A549 (cell line): ENCODE measurements at regions not wholly inside any gene's neighbourhood (a gene's known extent, or its start where the extent isn't known, plus 50 kb on each side); places are given as distances from the start of the nearest gene placed in this dataset.

Source experiments
- ATAC-seq, 2 experiments: fragments of 200-7000 bp in 1 of 2; fragments of >200 bp in 1 of 2; cut with Nextera tagmentation in 1 of 2; cut with Tn5 transposase in 1 of 2; 3 replicates each; pipeline versions ENCODE4 v1.8.0 to v1.9.1; 2018 to 2020; ENCODE audit warnings: mild to moderate bottlenecking in 1 of 2, moderate library complexity in 1 of 2
- CTCF ChIA-PET: fragments of 300-600 bp; sonication (Branson Sonifier 250); formaldehyde crosslinking; extraction: SDS; loops from one replicate; lab custom pipeline; 2021; ENCODE audit warnings: antibody characterized with exemption, inconsistent platforms; lab: Yijun Ruan, JAX
- POLR2A ChIA-PET: fragments of 350-600 bp; formaldehyde crosslinking; extraction: SDS; loops from one replicate; lab custom pipeline; 2021; ENCODE audit warnings: antibody characterized with exemption, inconsistent platforms; lab: Yijun Ruan, JAX
- DNase-seq, 2 experiments: peaks; one replicate each; pipeline versions ENCODE4 v3.0.0 to v3.0.0-alpha.2; 2011 to 2016; ENCODE audit warnings: low read depth in 1 of 2, low spot score in 1 of 2
- FAIRE-seq: peaks from 2 replicates; lab custom pipeline; 2011; peaks lifted over from hg19 to GRCh38; lab: Jason Lieb, UNC
- H3K27ac ChIP-seq, 2 experiments: fragments of >200 bp; sonication (Bioruptor Twin); formaldehyde crosslinking; 3 replicates each; pipeline ENCODE4 v1.5.1; 2016 to 2017
- H3K4me1 ChIP-seq: fragments of >200 bp; sonication (Bioruptor Twin); formaldehyde crosslinking; 3 replicates; pipeline ENCODE4 v1.6.1; 2016
- H3K4me2 ChIP-seq: fragments of >200 bp; sonication (Bioruptor Twin); formaldehyde crosslinking; 3 replicates; pipeline ENCODE4 v1.6.1; 2016
- H3K4me3 ChIP-seq: fragments of >200 bp; sonication (Bioruptor Twin); formaldehyde crosslinking; 3 replicates; pipeline ENCODE4 v1.5.1; 2016
- H3K9me3 ChIP-seq: fragments of >200 bp; sonication (Bioruptor Twin); formaldehyde crosslinking; 3 replicates; pipeline ENCODE4 v1.6.1; 2016
- BCL3 ChIP-seq: fragments of >200 bp; sonication (Bioruptor Twin); formaldehyde crosslinking; IDR thresholded peaks from 3 replicates; pipeline ENCODE4 v1.6.1; 2016
- CEBPB ChIP-seq, 2 experiments: fragments of >200 bp in 1 of 2; sonication (Bioruptor Twin) in 1 of 2; formaldehyde crosslinking in 1 of 2; IDR thresholded peaks; 2 replicates each; pipeline ENCODE4 v1.6.1; 2012 to 2016
- CHD4 ChIP-seq: fragments of 200-600 bp; sonication (generic); IDR thresholded peaks from 2 replicates; pipeline ENCODE4 v1.6.1; 2016; ENCODE audit warnings: antibody characterized with exemption, mild to moderate bottlenecking, borderline replicate concordance
- EHF ChIP-seq: fragments of 250-450 bp; sonication (Bioruptor Pico); IDR thresholded peaks from 2 replicates; pipeline ENCODE4 v1.5.0; 2020; ENCODE audit warnings: mild to moderate bottlenecking
- EHMT2 ChIP-seq: fragments of 200-600 bp; sonication (generic); IDR thresholded peaks from 2 replicates; pipeline ENCODE4 v1.6.1; 2016; ENCODE audit warnings: antibody characterized with exemption, low read depth, mild to moderate bottlenecking, moderate library complexity
- EP300 ChIP-seq, 2 experiments: fragments of >200 bp; sonication (Bioruptor Twin); formaldehyde crosslinking; IDR thresholded peaks; 2 replicates in 1 of 2; 3 replicates in 1 of 2; pipeline ENCODE4 v1.6.1; 2016 to 2017
- FOSB ChIP-seq: fragments of 250-450 bp; sonication (Bioruptor Pico); IDR thresholded peaks from 2 replicates; pipeline ENCODE4 v1.5.0; 2020; ENCODE audit warnings: mild to moderate bottlenecking, moderate library complexity
- HEYL ChIP-seq: fragments of 250-450 bp; sonication (Bioruptor Pico); IDR thresholded peaks from 2 replicates; pipeline ENCODE4 v1.8.0; 2021; ENCODE audit warnings: mild to moderate bottlenecking, moderate library complexity
- JUN ChIP-seq, 2 experiments: fragments of >200 bp; sonication (Bioruptor Twin); formaldehyde crosslinking; IDR thresholded peaks; 2 replicates in 1 of 2; 3 replicates in 1 of 2; pipeline ENCODE4 v1.6.1; 2016 to 2017
- JUNB ChIP-seq: fragments of >200 bp; sonication (Bioruptor Twin); formaldehyde crosslinking; IDR thresholded peaks from 2 replicates; pipeline ENCODE4 v1.6.1; 2016
- KDM1A ChIP-seq: fragments of 200-600 bp; sonication (generic); IDR thresholded peaks from 2 replicates; pipeline ENCODE4 v1.6.1; 2016; ENCODE audit warnings: low read depth, mild to moderate bottlenecking
- KDM5A ChIP-seq: fragments of 200-600 bp; sonication (generic); IDR thresholded peaks from 2 replicates; pipeline ENCODE4 v1.6.1; 2016; ENCODE audit warnings: antibody characterized with exemption, mild to moderate bottlenecking
- MAFK ChIP-seq: fragments of 450-650 bp; IDR thresholded peaks from 2 replicates; pipeline ENCODE4 v1.6.1; 2014; ENCODE audit not compliant: partially characterized antibody
- NFE2L2 ChIP-seq: fragments of 150-350 bp; conservative IDR thresholded peaks from 2 replicates; pipeline ENCODE4 v1.6.1; 2014; ENCODE audit warnings: low read length
- NPAS2 ChIP-seq: fragments of 250-450 bp; sonication (Bioruptor Pico); IDR thresholded peaks from 2 replicates; pipeline ENCODE4 v1.8.0; 2022; ENCODE audit warnings: mild to moderate bottlenecking, moderate library complexity, borderline replicate concordance
- NR3C1 ChIP-seq: fragments of >200 bp; sonication (Bioruptor Twin); formaldehyde crosslinking; IDR thresholded peaks from 3 replicates; pipeline ENCODE4 v1.6.1; 2017
- PHF8 ChIP-seq: fragments of 200-600 bp; sonication (generic); IDR thresholded peaks from 2 replicates; pipeline ENCODE4 v1.6.1; 2016; ENCODE audit warnings: low read depth, mild to moderate bottlenecking, antibody characterized with exemption, moderate library complexity, borderline replicate concordance
- POLR2A ChIP-seq: IDR thresholded peaks from 2 replicates; pipeline ENCODE4 v1.6.1; 2012; ENCODE audit warnings: mild to moderate bottlenecking, low read length
- RAD21 ChIP-seq, 2 experiments: fragments of >200 bp in 1 of 2; sonication (Bioruptor Twin) in 1 of 2; formaldehyde crosslinking in 1 of 2; IDR thresholded peaks in 1 of 2; conservative IDR thresholded peaks in 1 of 2; 2 replicates in 1 of 2; 3 replicates in 1 of 2; pipeline ENCODE4 v1.6.1; 2012 to 2018; ENCODE audit warnings: inconsistent platforms in 1 of 2
- RARB ChIP-seq: fragments of 250-450 bp; sonication (Bioruptor Pico); IDR thresholded peaks from 2 replicates; pipeline ENCODE4 v1.8.0; 2021; ENCODE audit warnings: mild to moderate bottlenecking, moderate library complexity
- RCOR1 ChIP-seq: fragments of 150-350 bp; IDR thresholded peaks from 2 replicates; pipeline ENCODE4 v1.6.1; 2014; ENCODE audit warnings: antibody characterized with exemption, low read length, low read depth
- RFX5 ChIP-seq: fragments of 450-650 bp; IDR thresholded peaks from 2 replicates; pipeline ENCODE4 v1.7.1; 2014; ENCODE audit warnings: antibody characterized with exemption, mild to moderate bottlenecking, moderate library complexity
- SMC3 ChIP-seq: fragments of >200 bp; sonication (Bioruptor Twin); formaldehyde crosslinking; IDR thresholded peaks from 3 replicates; pipeline ENCODE4 v1.6.1; 2018; ENCODE audit warnings: inconsistent platforms
- SREBF2 ChIP-seq: fragments of 450-650 bp; IDR thresholded peaks from 2 replicates; pipeline ENCODE4 v1.6.1; 2014; ENCODE audit warnings: mild to moderate bottlenecking, moderate library complexity
- TFCP2L1 ChIP-seq: fragments of 250-450 bp; sonication (Bioruptor Pico); IDR thresholded peaks from 2 replicates; pipeline ENCODE4 v1.5.0; 2021; ENCODE audit warnings: mild to moderate bottlenecking
- TP53 ChIP-seq: fragments of 250-450 bp; sonication (Bioruptor Pico); IDR thresholded peaks from 2 replicates; pipeline ENCODE4 v1.5.0; 2021; ENCODE audit warnings: mild to moderate bottlenecking, moderate library complexity
- ZNF302 ChIP-seq: fragments of 250-450 bp; sonication (Bioruptor Pico); IDR thresholded peaks from 2 replicates; pipeline ENCODE4 v1.9.0; 2021; ENCODE audit warnings: inconsistent platforms, mild to moderate bottlenecking, moderate library complexity
- WGBS: methylation state at CpG from one replicate; pipeline ENCODE4 v1.1.6; 2017; ENCODE audit errors: missing lambda C conversion rate; 5-methylcytosine and 5-hydroxymethylcytosine counted together
- TF ChIP-seq, protein P1 (sequence below): IDR thresholded peaks from 2 replicates; pipeline ENCODE4 v1.6.1; 2012
- TF ChIP-seq, protein P2 (sequence below): fragments of 250-450 bp; sonication (Bioruptor Pico); IDR thresholded peaks from 2 replicates; pipeline ENCODE4 v1.5.0; 2020; ENCODE audit warnings: low read depth, mild to moderate bottlenecking, moderate library complexity
- TF ChIP-seq, protein P3 (sequence below): fragments of >200 bp; sonication (Bioruptor Twin); formaldehyde crosslinking; IDR thresholded peaks from 3 replicates; pipeline ENCODE4 v1.5.1; 2016
- TF ChIP-seq, protein P4 (sequence below): IDR thresholded peaks from 2 replicates; pipeline ENCODE4 v1.6.1; 2012; ENCODE audit warnings: low read depth, borderline replicate concordance

GRCh38 chr1:4128616-4129015 lies 228.5 kb upstream of the C1orf174 start (continued):
- TF ChIP-seq BCL3 (no peak), JUN (IDR thresholded peaks at IDR 0.05) (no peak), NPAS2 (CRISPR knock-in tag) (no peak), KDM1A (no peak), NFE2L2 (no peak), SREBF2 (no peak)
- TF ChIP-seq, all 56 proteins: peak for 0

DNA sequence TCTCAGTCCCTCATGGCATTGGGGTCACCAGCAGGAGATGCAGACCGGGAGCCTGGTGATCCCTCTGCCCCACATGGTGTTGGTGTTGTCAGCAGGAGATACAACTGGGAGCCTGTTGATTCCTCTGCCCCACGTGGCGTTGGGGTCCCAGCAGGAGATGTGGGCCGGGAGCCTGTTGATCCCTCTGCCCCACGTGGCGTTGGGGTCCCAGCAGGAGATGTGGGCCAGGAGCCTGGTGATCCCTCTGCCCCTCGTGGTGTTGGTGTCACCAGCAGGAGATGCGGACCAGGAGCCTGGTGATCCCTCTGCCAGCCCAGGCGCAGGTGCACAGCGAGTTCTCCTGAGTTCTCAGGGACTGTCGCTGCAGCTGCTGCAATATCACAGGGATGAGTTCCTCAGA lies 229.6 kb upstream of the C1orf174 start:
- POLR2A ChIA-PET, result no interaction called here
- CTCF ChIA-PET, result no interaction called here
- FAIRE-seq, result no peak

GRCh38 chr1:4130096-4130495 lies 230.0 kb upstream of the C1orf174 start:
- TF ChIP-seq EHF (CRISPR knock-in tag) (no peak), RARB (CRISPR knock-in tag) (no peak), FOSB (no peak), RCOR1 (no peak), JUN (IDR thresholded peaks at IDR 0.05) (no peak), PHF8 (no peak), NPAS2 (CRISPR knock-in tag) (no peak), SREBF2 (no peak), NR3C1 (no peak), CEBPB (IDR thresholded peaks at IDR 0.05) (no peak), TP53 (CRISPR knock-in tag) (no peak), POLR2A (no peak), EP300 (IDR thresholded peaks at IDR 0.05) (no peak), NFE2L2 (no peak), JUNB (no peak), EHMT2 (no peak), KDM5A (no peak)
- TF ChIP-seq, protein P1, sequence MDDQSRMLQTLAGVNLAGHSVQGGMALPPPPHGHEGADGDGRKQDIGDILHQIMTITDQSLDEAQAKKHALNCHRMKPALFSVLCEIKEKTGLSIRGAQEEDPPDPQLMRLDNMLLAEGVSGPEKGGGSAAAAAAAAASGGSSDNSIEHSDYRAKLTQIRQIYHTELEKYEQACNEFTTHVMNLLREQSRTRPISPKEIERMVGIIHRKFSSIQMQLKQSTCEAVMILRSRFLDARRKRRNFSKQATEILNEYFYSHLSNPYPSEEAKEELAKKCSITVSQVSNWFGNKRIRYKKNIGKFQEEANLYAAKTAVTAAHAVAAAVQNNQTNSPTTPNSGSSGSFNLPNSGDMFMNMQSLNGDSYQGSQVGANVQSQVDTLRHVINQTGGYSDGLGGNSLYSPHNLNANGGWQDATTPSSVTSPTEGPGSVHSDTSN, result no peak
- TF ChIP-seq, protein P2, sequence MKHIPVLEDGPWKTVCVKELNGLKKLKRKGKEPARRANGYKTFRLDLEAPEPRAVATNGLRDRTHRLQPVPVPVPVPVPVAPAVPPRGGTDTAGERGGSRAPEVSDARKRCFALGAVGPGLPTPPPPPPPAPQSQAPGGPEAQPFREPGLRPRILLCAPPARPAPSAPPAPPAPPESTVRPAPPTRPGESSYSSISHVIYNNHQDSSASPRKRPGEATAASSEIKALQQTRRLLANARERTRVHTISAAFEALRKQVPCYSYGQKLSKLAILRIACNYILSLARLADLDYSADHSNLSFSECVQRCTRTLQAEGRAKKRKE (CRISPR knock-in tag), result no peak
- TF ChIP-seq, protein P3, sequence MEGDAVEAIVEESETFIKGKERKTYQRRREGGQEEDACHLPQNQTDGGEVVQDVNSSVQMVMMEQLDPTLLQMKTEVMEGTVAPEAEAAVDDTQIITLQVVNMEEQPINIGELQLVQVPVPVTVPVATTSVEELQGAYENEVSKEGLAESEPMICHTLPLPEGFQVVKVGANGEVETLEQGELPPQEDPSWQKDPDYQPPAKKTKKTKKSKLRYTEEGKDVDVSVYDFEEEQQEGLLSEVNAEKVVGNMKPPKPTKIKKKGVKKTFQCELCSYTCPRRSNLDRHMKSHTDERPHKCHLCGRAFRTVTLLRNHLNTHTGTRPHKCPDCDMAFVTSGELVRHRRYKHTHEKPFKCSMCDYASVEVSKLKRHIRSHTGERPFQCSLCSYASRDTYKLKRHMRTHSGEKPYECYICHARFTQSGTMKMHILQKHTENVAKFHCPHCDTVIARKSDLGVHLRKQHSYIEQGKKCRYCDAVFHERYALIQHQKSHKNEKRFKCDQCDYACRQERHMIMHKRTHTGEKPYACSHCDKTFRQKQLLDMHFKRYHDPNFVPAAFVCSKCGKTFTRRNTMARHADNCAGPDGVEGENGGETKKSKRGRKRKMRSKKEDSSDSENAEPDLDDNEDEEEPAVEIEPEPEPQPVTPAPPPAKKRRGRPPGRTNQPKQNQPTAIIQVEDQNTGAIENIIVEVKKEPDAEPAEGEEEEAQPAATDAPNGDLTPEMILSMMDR, result no peak
- 24% methylated on average over 4 of the region's 6 CpGs for WGBS
- Histone ChIP-seq H3K4me1 (no peaks in the 10 kb centered on the region), H3K4me2 (no peak overlapping the region), H3K4me3 (no peak overlapping the region), H3K27ac (no peak overlapping the region), H3K9me3 (no peaks in the 10 kb centered on the region; the same call in 2 of the 3 replicates)
- DNase-seq (no peak), ATAC-seq (no peak), FAIRE-seq (no peak)
- CTCF ChIA-PET, result no interaction called here
- POLR2A ChIA-PET, result no interaction called here

More for the DNA sequence above, 229.6 kb upstream of the C1orf174 start:
- ATAC-seq, result no peak
- Histone ChIP-seq H3K4me3 (no peak overlapping the region), H3K4me2 (no peak overlapping the region), H3K4me1 (no peaks in the 10 kb centered on the region), H3K9me3 (no peaks in the 10 kb centered on the region; the same call in 2 of the 3 replicates), H3K27ac (no peak overlapping the region)
- DNase-seq, result no peak
- no CpG with 5 or more reads among the region's 11 CpGs for WGBS
- TF ChIP-seq EP300 (IDR thresholded peaks at IDR 0.05) (no peak), SREBF2 (no peak), CHD4 (no peak), TFCP2L1 (CRISPR knock-in tag) (no peak), KDM5A (no peak), FOSB (no peak), RAD21 (conservative IDR thresholded peaks at IDR 0.05 in 1 of 2, IDR thresholded peaks at IDR 0.05 in 1 of 2) (no peak), PHF8 (no peak), BCL3 (no peak), HEYL (CRISPR knock-in tag) (no peak), MAFK (no peak), ZNF302 (CRISPR knock-in tag) (no peak), KDM1A (no peak), SMC3 (no peak), RFX5 (no peak), POLR2A (no peak)
- TF ChIP-seq, protein P4, sequence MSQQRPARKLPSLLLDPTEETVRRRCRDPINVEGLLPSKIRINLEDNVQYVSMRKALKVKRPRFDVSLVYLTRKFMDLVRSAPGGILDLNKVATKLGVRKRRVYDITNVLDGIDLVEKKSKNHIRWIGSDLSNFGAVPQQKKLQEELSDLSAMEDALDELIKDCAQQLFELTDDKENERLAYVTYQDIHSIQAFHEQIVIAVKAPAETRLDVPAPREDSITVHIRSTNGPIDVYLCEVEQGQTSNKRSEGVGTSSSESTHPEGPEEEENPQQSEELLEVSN, result no peak
